ENCODE measurements at regions not wholly inside any gene's neighbourhood (a gene's known extent, or its start where the extent isn't known, plus 50 kb on each side); places are given as distances from the start of the nearest gene placed in this dataset.

DNA sequence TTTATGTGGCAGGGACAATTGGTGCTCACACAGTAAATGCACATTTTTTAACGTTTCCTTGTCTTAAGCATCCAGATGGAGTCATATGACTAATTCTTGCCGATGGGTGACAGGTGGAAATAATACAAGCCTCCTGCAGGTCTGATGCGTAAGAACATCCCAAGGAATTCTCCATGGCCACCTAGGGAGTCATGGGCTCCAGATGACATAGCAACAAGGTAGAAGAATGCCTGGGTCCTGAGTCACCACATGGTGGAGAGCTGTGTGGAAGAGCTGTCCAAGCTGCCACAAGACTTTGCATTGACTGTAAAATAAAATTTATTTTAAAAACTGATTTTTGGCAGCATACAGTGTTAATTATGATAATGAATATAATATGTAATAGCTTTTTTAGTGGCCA, 77.0 kb upstream of the MAP3K7 start:
- H3K9me3 ChIP-seq (ENCODE audit: control insufficient read depth in 2 of 2, insufficient read depth in 1 of 2, low read depth in 1 of 2, low read length in 1 of 2), result peaks cover 0 to 3% of the 10 kb centered on the region in 2 donors
- H3K27me3 ChIP-seq (ENCODE audit: control insufficient read depth in 3 of 3, insufficient read depth in 3 of 3, low read length in 3 of 3), result peaks cover 0 to 2% (median 0%) of the 10 kb centered on the region in 3 donors
- no peaks in the 10 kb centered on the region for H3K36me3 ChIP-seq (ENCODE audit: control insufficient read depth in 3 of 3, insufficient read depth in 2 of 3, low read depth in 1 of 3, low read length in 3 of 3)
- DNase-seq (no peak), FAIRE-seq (no peak)
- H3K4me3 ChIP-seq (ENCODE audit: low read depth in 1 of 3, low read length in 3 of 3), result no peak overlapping the region
- no peak overlapping the region for H3K27ac ChIP-seq (ENCODE audit: low read depth in 1 of 3, low read length in 2 of 3)
- H3K4me1 ChIP-seq (ENCODE audit: control insufficient read depth in 3 of 3, insufficient read depth in 2 of 3, low read depth in 1 of 3, low read length in 2 of 3), result no peaks in the 10 kb centered on the region
- 81 to 91% (median 86%) methylated on average over 3 of the region's 3 CpGs for WGBS, 3 donors

DNA sequence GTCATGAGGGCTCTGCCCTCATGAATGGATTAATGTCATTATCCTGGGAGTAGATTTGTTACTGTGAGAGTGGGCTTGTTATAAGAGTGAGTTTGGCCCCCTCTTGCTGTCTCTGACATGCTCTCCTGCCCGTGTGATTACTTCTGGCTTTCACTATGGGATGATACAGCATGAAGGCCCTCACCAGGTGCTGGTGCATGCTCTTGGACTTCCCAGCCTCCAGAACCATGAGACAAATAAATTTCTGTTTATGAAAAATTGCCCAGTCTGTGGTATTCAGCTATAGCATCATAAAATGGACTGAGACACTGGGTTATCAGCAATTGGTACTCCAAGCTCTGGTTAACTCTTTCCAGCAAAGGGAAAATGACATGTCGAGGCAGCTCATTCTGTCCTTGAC, 76.2 kb upstream of the MAP3K7 start:
- 71 to 75% (median 75%) methylated on average over 2 of the region's 2 CpGs for WGBS, 3 donors

DNA sequence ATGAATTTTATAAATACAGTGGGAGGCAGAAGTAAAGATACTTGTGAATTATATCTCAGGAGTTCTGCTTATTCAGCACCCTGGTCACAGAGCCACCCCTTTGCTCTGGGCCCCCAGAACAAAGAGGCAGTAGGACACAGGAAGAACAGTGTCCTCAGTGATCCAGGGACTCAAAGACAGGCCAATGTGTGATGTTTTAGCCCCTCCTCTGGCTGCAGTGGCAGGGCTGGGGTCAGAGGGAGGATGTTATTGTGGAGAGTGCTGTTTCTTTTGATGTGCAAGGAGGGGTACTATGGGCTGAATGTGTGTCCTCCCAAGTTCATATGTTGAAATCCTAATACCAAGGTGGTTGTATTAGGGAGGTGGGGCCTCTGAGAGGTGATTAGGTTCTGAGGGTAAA, 74.1 kb upstream of the MAP3K7 start:
- FAIRE-seq, result no peak
- H3K27ac ChIP-seq (ENCODE audit: low read depth in 1 of 3, low read length in 2 of 3), result no peak overlapping the region

More for the DNA sequence above, 76.2 kb upstream of the MAP3K7 start:
- no peaks in the 10 kb centered on the region for H3K36me3 ChIP-seq (ENCODE audit: control insufficient read depth in 3 of 3, insufficient read depth in 2 of 3, low read depth in 1 of 3, low read length in 3 of 3)
- DNase-seq (no peak), FAIRE-seq (no peak)
- H3K9me3 ChIP-seq (ENCODE audit: control insufficient read depth in 2 of 2, insufficient read depth in 1 of 2, low read depth in 1 of 2, low read length in 1 of 2), result peaks cover 0 to 3% of the 10 kb centered on the region in 2 donors
- H3K27me3 ChIP-seq (ENCODE audit: control insufficient read depth in 3 of 3, insufficient read depth in 3 of 3, low read length in 3 of 3), result peaks cover 0 to 2% (median 0%) of the 10 kb centered on the region in 3 donors
- no peaks in the 10 kb centered on the region for H3K4me1 ChIP-seq (ENCODE audit: control insufficient read depth in 3 of 3, insufficient read depth in 2 of 3, low read depth in 1 of 3, low read length in 2 of 3)
- H3K27ac ChIP-seq (ENCODE audit: low read depth in 1 of 3, low read length in 2 of 3), result no peak overlapping the region
- H3K4me3 ChIP-seq (ENCODE audit: low read depth in 1 of 3, low read length in 3 of 3), result no peak overlapping the region

DNA sequence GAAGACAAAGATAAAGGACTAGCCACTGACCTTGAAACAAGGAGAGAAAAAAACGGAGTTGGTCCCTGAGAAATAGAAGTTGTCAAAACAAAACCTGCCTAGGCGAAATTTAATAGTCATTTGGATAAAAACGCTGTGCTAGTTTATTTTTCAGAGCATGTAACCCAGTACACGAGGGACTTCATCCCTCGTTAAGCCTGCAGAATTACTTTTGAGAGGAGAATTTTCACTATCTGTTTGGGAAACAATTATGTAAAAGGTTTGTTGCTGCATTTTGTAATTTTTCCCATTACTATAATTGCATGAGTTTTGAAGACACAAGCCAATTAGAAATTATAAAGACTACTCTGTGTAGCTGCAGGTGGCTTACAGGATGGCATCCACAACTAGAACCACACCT, 71.6 kb upstream of the MAP3K7 start:
- Histone ChIP-seq H3K27me3 (ENCODE audit: control insufficient read depth in 3 of 3, insufficient read depth in 3 of 3, low read length in 3 of 3) (peaks cover 0 to 2% (median 0%) of the 10 kb centered on the region in 3 donors), H3K27ac (ENCODE audit: low read depth in 1 of 3, low read length in 2 of 3) (no peak overlapping the region), H3K4me3 (ENCODE audit: low read depth in 1 of 3, low read length in 3 of 3) (no peak overlapping the region), H3K9me3 (ENCODE audit: control insufficient read depth in 2 of 2, insufficient read depth in 1 of 2, low read depth in 1 of 2, low read length in 1 of 2) (no peaks in the 10 kb centered on the region), H3K4me1 (ENCODE audit: control insufficient read depth in 3 of 3, insufficient read depth in 2 of 3, low read depth in 1 of 3, low read length in 2 of 3) (no peaks in the 10 kb centered on the region), H3K36me3 (ENCODE audit: control insufficient read depth in 3 of 3, insufficient read depth in 2 of 3, low read depth in 1 of 3, low read length in 3 of 3) (no peaks in the 10 kb centered on the region)
- FAIRE-seq (no peak), DNase-seq (no peak)
- WGBS, 3 donors, result 67 to 76% (median 74%) methylated on average over 5 of the region's 5 CpGs

More for the DNA sequence above, 74.1 kb upstream of the MAP3K7 start:
- no peak for DNase-seq
- Histone ChIP-seq H3K27me3 (ENCODE audit: control insufficient read depth in 3 of 3, insufficient read depth in 3 of 3, low read length in 3 of 3) (peaks cover 0 to 2% (median 0%) of the 10 kb centered on the region in 3 donors), H3K4me3 (ENCODE audit: low read depth in 1 of 3, low read length in 3 of 3) (no peak overlapping the region), H3K9me3 (ENCODE audit: control insufficient read depth in 2 of 2, insufficient read depth in 1 of 2, low read depth in 1 of 2, low read length in 1 of 2) (peaks cover 0 to 3% of the 10 kb centered on the region in 2 donors), H3K36me3 (ENCODE audit: control insufficient read depth in 3 of 3, insufficient read depth in 2 of 3, low read depth in 1 of 3, low read length in 3 of 3) (no peaks in the 10 kb centered on the region), H3K4me1 (ENCODE audit: control insufficient read depth in 3 of 3, insufficient read depth in 2 of 3, low read depth in 1 of 3, low read length in 2 of 3) (no peaks in the 10 kb centered on the region)

DNA sequence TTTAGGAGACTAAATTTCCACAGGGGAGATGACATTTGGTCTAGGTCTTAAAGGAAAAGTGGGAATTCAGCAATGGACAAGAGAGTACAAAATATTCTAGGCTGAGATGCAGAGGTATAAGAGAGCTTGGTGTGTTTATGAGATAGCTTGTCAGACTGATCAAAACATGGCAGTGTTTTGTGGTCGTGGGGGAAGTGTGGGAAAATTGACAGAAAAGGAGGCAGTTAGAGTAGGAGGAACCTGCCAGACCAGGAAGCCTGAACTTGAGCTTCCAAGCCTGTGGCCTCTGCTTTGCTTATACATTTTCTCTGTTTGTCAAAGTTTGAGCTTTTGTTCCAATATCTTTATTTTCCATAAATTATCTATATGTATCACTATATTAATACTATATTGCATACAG, 69.5 kb upstream of the MAP3K7 start:
- no peak for FAIRE-seq
- WGBS, 3 donors, result 2 to 11% (median 5%) methylated on average over 1 of the region's 1 CpG

DNA sequence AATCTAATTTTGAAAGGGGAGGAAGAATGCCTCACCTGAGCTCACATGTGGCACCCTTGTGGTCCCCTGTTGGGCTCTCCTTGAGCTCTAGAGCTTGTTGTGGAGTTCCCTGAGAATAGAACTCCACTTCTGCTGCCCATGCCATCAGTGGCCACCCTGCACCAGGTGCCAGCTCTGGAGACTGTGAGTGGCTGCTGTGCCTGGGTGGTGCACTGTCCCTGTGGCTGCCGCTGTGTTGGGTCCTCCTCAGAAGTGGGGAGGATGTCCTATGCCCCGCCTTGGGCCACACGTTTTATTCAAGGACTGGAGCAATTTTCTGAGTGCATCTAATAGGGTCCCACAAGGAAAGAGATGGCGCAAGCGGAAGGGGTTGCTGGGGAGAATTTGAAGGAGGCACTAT, 67.9 kb upstream of the MAP3K7 start:
- Histone ChIP-seq H3K4me1 (ENCODE audit: control insufficient read depth in 3 of 3, insufficient read depth in 2 of 3, low read depth in 1 of 3, low read length in 2 of 3) (no peaks in the 10 kb centered on the region), H3K4me3 (ENCODE audit: low read depth in 1 of 3, low read length in 3 of 3) (no peak overlapping the region), H3K9me3 (ENCODE audit: control insufficient read depth in 2 of 2, insufficient read depth in 1 of 2, low read depth in 1 of 2, low read length in 1 of 2) (no peaks in the 10 kb centered on the region), H3K27me3 (ENCODE audit: control insufficient read depth in 3 of 3, insufficient read depth in 3 of 3, low read length in 3 of 3) (no peaks in the 10 kb centered on the region), H3K36me3 (ENCODE audit: control insufficient read depth in 3 of 3, insufficient read depth in 2 of 3, low read depth in 1 of 3, low read length in 3 of 3) (no peaks in the 10 kb centered on the region), H3K27ac (ENCODE audit: low read depth in 1 of 3, low read length in 2 of 3) (no peak overlapping the region)
- no peak for FAIRE-seq
- WGBS, 3 donors, result 81 to 88% (median 87%) methylated on average over 5 of the region's 5 CpGs
- no peak for DNase-seq

More for the DNA sequence above, 69.5 kb upstream of the MAP3K7 start:
- no peaks in the 10 kb centered on the region for H3K36me3 ChIP-seq (ENCODE audit: control insufficient read depth in 3 of 3, insufficient read depth in 2 of 3, low read depth in 1 of 3, low read length in 3 of 3)
- H3K4me1 ChIP-seq (ENCODE audit: control insufficient read depth in 3 of 3, insufficient read depth in 2 of 3, low read depth in 1 of 3, low read length in 2 of 3), result no peaks in the 10 kb centered on the region
- H3K27me3 ChIP-seq (ENCODE audit: control insufficient read depth in 3 of 3, insufficient read depth in 3 of 3, low read length in 3 of 3), result no peaks in the 10 kb centered on the region
- H3K4me3 ChIP-seq (ENCODE audit: low read depth in 1 of 3, low read length in 3 of 3), result no peak overlapping the region
- no peak for DNase-seq
- no peak overlapping the region for H3K27ac ChIP-seq (ENCODE audit: low read depth in 1 of 3, low read length in 2 of 3)
- H3K9me3 ChIP-seq (ENCODE audit: control insufficient read depth in 2 of 2, insufficient read depth in 1 of 2, low read depth in 1 of 2, low read length in 1 of 2), result no peaks in the 10 kb centered on the region

DNA sequence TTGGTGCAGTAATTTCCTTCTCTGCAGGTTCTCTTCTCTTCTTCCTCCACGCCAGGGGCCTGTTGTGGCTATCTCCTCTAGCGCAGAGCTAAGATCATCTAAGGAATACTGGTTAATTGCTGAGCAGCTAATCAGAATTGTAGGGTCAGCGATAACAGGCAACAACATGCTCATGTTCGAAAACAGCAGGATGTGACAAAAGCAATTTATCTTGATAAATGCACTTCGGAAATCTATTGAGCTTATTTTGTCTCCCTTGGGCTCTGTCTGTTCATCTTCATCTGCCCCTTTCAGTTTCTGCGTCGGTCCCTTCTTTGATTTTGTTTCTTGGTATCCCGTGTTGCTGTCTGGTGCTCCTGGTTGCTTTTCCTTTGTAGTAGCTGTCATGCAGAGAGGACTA, 67.3 kb upstream of the MAP3K7 start:
- no peaks in the 10 kb centered on the region for H3K9me3 ChIP-seq (ENCODE audit: control insufficient read depth in 2 of 2, insufficient read depth in 1 of 2, low read depth in 1 of 2, low read length in 1 of 2)
- no peak overlapping the region for H3K4me3 ChIP-seq (ENCODE audit: low read depth in 1 of 3, low read length in 3 of 3)
- FAIRE-seq, result no peak
- H3K4me1 ChIP-seq (ENCODE audit: control insufficient read depth in 3 of 3, insufficient read depth in 2 of 3, low read depth in 1 of 3, low read length in 2 of 3), result no peaks in the 10 kb centered on the region
- H3K36me3 ChIP-seq (ENCODE audit: control insufficient read depth in 3 of 3, insufficient read depth in 2 of 3, low read depth in 1 of 3, low read length in 3 of 3), result no peaks in the 10 kb centered on the region
- no peak overlapping the region for H3K27ac ChIP-seq (ENCODE audit: low read depth in 1 of 3, low read length in 2 of 3)
- H3K27me3 ChIP-seq (ENCODE audit: control insufficient read depth in 3 of 3, insufficient read depth in 3 of 3, low read length in 3 of 3), result no peaks in the 10 kb centered on the region
- WGBS, 3 donors, result 57 to 64% (median 60%) methylated on average over 8 of the region's 8 CpGs
- DNase-seq, result no peak

- FAIRE-seq (no peak), DNase-seq (no peak)
- Histone ChIP-seq H3K36me3 (ENCODE audit: control insufficient read depth in 3 of 3, insufficient read depth in 2 of 3, low read depth in 1 of 3, low read length in 3 of 3) (no peaks in the 10 kb centered on the region), H3K9me3 (ENCODE audit: control insufficient read depth in 2 of 2, insufficient read depth in 1 of 2, low read depth in 1 of 2, low read length in 1 of 2) (no peaks in the 10 kb centered on the region), H3K4me3 (ENCODE audit: low read depth in 1 of 3, low read length in 3 of 3) (no peak overlapping the region), H3K4me1 (ENCODE audit: control insufficient read depth in 3 of 3, insufficient read depth in 2 of 3, low read depth in 1 of 3, low read length in 2 of 3) (no peaks in the 10 kb centered on the region), H3K27me3 (ENCODE audit: control insufficient read depth in 3 of 3, insufficient read depth in 3 of 3, low read length in 3 of 3) (no peaks in the 10 kb centered on the region), H3K27ac (ENCODE audit: low read depth in 1 of 3, low read length in 2 of 3) (no peak overlapping the region)
- 52 to 67% (median 53%) methylated on average over 5 of the region's 5 CpGs for WGBS, 3 donors
Observed at GRCh38 chr6:90653750-90654149, 66.9 kb upstream of the MAP3K7 start.
